Ishikawa (cell line): ENCODE measurements at regions not wholly inside any gene's neighbourhood (a gene's known extent, or its start where the extent isn't known, plus 50 kb on each side); places are given as distances from the start of the nearest gene placed in this dataset.

Source experiments
- CEBPB ChIP-seq: IDR thresholded peaks from 2 replicates; pipeline ENCODE4 v1.6.1; 2012
- CREB1 ChIP-seq: IDR thresholded peaks from 2 replicates; pipeline ENCODE4 v1.6.1; 2012; ENCODE audit warnings: low read depth
- EGR1 ChIP-seq: IDR thresholded peaks from 2 replicates; pipeline ENCODE4 v1.6.1; 2012
- EP300 ChIP-seq: IDR thresholded peaks from 2 replicates; pipeline ENCODE4 v1.6.1; 2012; ENCODE audit warnings: borderline replicate concordance
- FOXM1 ChIP-seq: IDR thresholded peaks from 2 replicates; pipeline ENCODE4 v1.6.1; 2012; ENCODE audit warnings: low read depth, borderline replicate concordance
- MAX ChIP-seq: IDR thresholded peaks from 2 replicates; pipeline ENCODE4 v1.6.1; 2012
- NFIC ChIP-seq: IDR thresholded peaks from 2 replicates; pipeline ENCODE4 v1.6.1; 2012
- RAD21 ChIP-seq: IDR thresholded peaks from 2 replicates; pipeline ENCODE4 v1.6.1; 2012; ENCODE audit warnings: low read depth
- REST ChIP-seq: IDR thresholded peaks from 2 replicates; pipeline ENCODE4 v1.6.1; 2012; ENCODE audit warnings: low read depth, mild to moderate bottlenecking
- TAF1 ChIP-seq: IDR thresholded peaks from 2 replicates; pipeline ENCODE4 v1.6.1; 2012; ENCODE audit warnings: low read depth, mild to moderate bottlenecking
- TCF12 ChIP-seq: IDR thresholded peaks from 2 replicates; pipeline ENCODE4 v1.6.1; 2012; ENCODE audit warnings: low read depth
- TEAD4 ChIP-seq: IDR thresholded peaks from 2 replicates; pipeline ENCODE4 v1.6.1; 2012
- USF1 ChIP-seq: IDR thresholded peaks from 2 replicates; pipeline ENCODE4 v1.6.1; 2012
- YY1 ChIP-seq: IDR thresholded peaks from 2 replicates; pipeline ENCODE4 v1.6.1; 2012; ENCODE audit warnings: low read depth
- ZBTB7A ChIP-seq: IDR thresholded peaks from 2 replicates; pipeline ENCODE4 v1.6.1; 2012; ENCODE audit warnings: low read depth

GRCh38 chr1:30638811-30639210 lies 84.6 kb downstream of the MATN1 start:
- no peak for TF ChIP-seq CREB1
- no peak for TF ChIP-seq TAF1
- TF ChIP-seq TCF12 = no peak
- no peak for TF ChIP-seq RAD21
- no peak for TF ChIP-seq NFIC
- TF ChIP-seq EP300 = no peak
- TF ChIP-seq USF1 = no peak
- TF ChIP-seq REST = no peak
- TF ChIP-seq FOXM1 = no peak
- TF ChIP-seq ZBTB7A = no peak
- no peak for TF ChIP-seq YY1
- no peak for TF ChIP-seq TEAD4
- TF ChIP-seq EGR1 = no peak
- TF ChIP-seq CEBPB = no peak
- no peak for TF ChIP-seq MAX

- TF ChIP-seq NFIC (no peak), YY1 (no peak)
Measured at GRCh38 chr1:30638086-30638485, 85.3 kb downstream of the MATN1 start.

GRCh38 chr1:30637183-30637980 lies 86.0 kb downstream of the MATN1 start:
- TF ChIP-seq EP300 (no peak), YY1 (no peak), CREB1 (no peak), TCF12 (no peak), RAD21 (no peak), TAF1 (no peak), CEBPB (no peak), USF1 (no peak), EGR1 (no peak), MAX (no peak), TEAD4 (no peak), ZBTB7A (no peak), FOXM1 (no peak), REST (no peak), NFIC (no peak)

- TF ChIP-seq USF1 = no peak
- TF ChIP-seq EP300 = no peak
- TF ChIP-seq ZBTB7A = no peak
- no peak for TF ChIP-seq CEBPB
- no peak for TF ChIP-seq TAF1
- TF ChIP-seq TEAD4 = no peak
Measured at GRCh38 chr1:30636621-30637020, 86.8 kb downstream of the MATN1 start.

- TF ChIP-seq EGR1 = no peak
- TF ChIP-seq MAX = no peak
- no peak for TF ChIP-seq CREB1
- no peak for TF ChIP-seq ZBTB7A
- TF ChIP-seq REST = no peak
- no peak for TF ChIP-seq FOXM1
- no peak for TF ChIP-seq TEAD4
- no peak for TF ChIP-seq USF1
- TF ChIP-seq RAD21 = no peak
- TF ChIP-seq NFIC = no peak
- TF ChIP-seq TCF12 = no peak
- TF ChIP-seq EP300 = no peak
- no peak for TF ChIP-seq YY1
- TF ChIP-seq CEBPB = no peak
- no peak for TF ChIP-seq TAF1
Measured at GRCh38 chr1:30635391-30635975, 87.9 kb downstream of the MATN1 start.
